ENCODE measurements at regions not wholly inside any gene's neighbourhood (a gene's known extent, or its start where the extent isn't known, plus 50 kb on each side); places are given as distances from the start of the nearest gene placed in this dataset.

DNA sequence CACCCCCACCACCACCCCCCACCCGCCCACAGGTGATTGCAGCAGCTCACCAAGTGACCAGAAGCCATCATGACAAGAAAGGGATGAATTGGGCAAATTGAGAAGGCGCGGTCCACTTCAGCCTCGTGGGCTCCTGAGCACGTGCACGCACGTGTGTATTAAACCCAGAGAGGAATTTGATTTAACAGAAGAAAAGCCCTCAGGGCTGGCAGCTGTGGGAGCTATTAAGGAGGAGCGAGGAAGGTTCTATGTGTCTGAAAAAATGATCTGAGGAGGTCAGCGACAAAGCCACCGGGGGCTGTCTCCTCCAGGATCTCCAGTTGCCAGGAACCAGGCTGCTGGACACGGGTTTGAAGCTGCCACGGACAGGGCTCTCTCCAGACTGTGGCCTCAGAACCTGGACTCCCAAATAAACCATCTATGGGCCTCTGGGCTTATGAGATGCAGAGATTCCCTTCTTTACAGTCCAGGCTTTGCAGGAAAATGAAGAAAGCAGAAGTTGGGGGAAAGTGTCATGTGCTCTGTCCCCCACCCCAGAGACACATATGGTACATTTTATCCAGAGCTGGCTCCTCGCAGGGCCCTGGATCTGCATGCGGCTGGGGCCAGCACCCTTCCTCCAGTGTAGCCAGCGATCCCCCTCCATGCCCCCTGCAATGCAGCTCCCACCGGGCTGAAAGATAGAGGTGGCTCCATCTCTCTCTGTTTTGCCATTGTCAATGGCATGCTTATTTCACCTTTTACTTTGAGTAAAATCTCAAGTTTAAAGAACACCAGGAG is 219.7 kb upstream of the RPL38 start:
- no peak overlapping the region for H3K27ac Mint-ChIP-seq (ENCODE audit: low read depth, unreplicated experiment)
- H3K27me3 Mint-ChIP-seq (ENCODE audit: insufficient read depth, unreplicated experiment) = peaks cover 46% of the 10 kb centered on the region
- no peak for DNase-seq (ENCODE audit: unreplicated experiment)
- POLR2A ChIA-PET = no interaction called here
- intact Hi-C loops (cut with micrococcal nuclease) = no loop called here
- no TSS peak for BruUV-seq (replicated peaks)
- no peak for TF ChIP-seq CTCF (IDR thresholded peaks at IDR 0.05; ENCODE audit: unreplicated experiment)
- peaks cover 7% of the 10 kb centered on the region for H3K36me3 Mint-ChIP-seq (ENCODE audit: insufficient read depth, unreplicated experiment)
- H3K9me3 Mint-ChIP-seq (ENCODE audit: unreplicated experiment) = no peaks in the 10 kb centered on the region
- CTCF ChIA-PET = no interaction called here
- H3K4me3 Mint-ChIP-seq (ENCODE audit: unreplicated experiment) = no peak overlapping the region
- H3K4me1 Mint-ChIP-seq (ENCODE audit: insufficient read depth, unreplicated experiment) = no peaks in the 10 kb centered on the region

DNA sequence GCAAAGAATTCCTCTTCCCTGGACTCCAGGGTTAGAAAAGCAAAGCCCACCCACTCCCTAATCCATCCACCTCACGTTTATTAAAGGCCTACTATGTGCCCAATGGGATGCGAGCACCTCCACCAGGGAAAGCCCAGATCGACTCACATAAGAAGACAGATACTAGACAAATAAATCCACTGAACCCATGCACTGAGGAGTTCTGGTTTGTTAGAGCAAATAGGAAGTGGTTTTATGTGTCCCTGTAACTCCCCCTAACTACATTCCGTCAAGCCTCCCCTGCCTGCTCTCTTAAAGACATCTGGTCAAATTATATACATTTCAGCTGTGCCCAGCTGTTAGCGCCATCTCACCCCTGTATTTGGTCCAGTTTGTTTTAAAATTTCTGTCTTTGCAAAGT is 218.5 kb upstream of the RPL38 start:
- Mint-ChIP-seq H3K36me3 (ENCODE audit: insufficient read depth, unreplicated experiment) (peaks cover 3% of the 10 kb centered on the region), H3K9me3 (ENCODE audit: unreplicated experiment) (no peaks in the 10 kb centered on the region), H3K4me3 (ENCODE audit: unreplicated experiment) (no peak overlapping the region), H3K4me1 (ENCODE audit: insufficient read depth, unreplicated experiment) (no peaks in the 10 kb centered on the region), H3K27me3 (ENCODE audit: insufficient read depth, unreplicated experiment) (peaks cover 37% of the 10 kb centered on the region), H3K27ac (ENCODE audit: low read depth, unreplicated experiment) (no peak overlapping the region)
- ChIA-PET CTCF (interaction anchor here (0.7 kb wide), 1 partner anchor 275 kb away, joined by 3 read pairs; no protein-coding TSS in a partner anchor), POLR2A (no interaction called here)
- BruUV-seq (replicated peaks) = no TSS peak
- DNase-seq (ENCODE audit: unreplicated experiment) = no peak
- TF ChIP-seq CTCF (IDR thresholded peaks at IDR 0.05; ENCODE audit: unreplicated experiment) = no peak
- intact Hi-C loops (cut with micrococcal nuclease) = no loop called here

GRCh38 chr17:73985466-73986015 is 217.9 kb upstream of the RPL38 start:
- no peak for TF ChIP-seq CTCF (IDR thresholded peaks at IDR 0.05; ENCODE audit: unreplicated experiment)
- Mint-ChIP-seq H3K4me3 (ENCODE audit: unreplicated experiment) (no peak overlapping the region), H3K4me1 (ENCODE audit: insufficient read depth, unreplicated experiment) (no peaks in the 10 kb centered on the region), H3K36me3 (ENCODE audit: insufficient read depth, unreplicated experiment) (no peaks in the 10 kb centered on the region), H3K9me3 (ENCODE audit: unreplicated experiment) (no peaks in the 10 kb centered on the region), H3K27me3 (ENCODE audit: insufficient read depth, unreplicated experiment) (peaks cover 31% of the 10 kb centered on the region), H3K27ac (ENCODE audit: low read depth, unreplicated experiment) (no peak overlapping the region)
- ChIA-PET POLR2A (no interaction called here), CTCF (interaction anchor here (0.7 kb wide), 1 partner anchor 276 kb away, joined by 3 read pairs; no protein-coding TSS in a partner anchor)
- no TSS peak for BruUV-seq (replicated peaks)
- intact Hi-C loops (cut with micrococcal nuclease) = no loop called here
- no peak for DNase-seq (ENCODE audit: unreplicated experiment)

GRCh38 chr17:73986641-73987177 is 216.8 kb upstream of the RPL38 start:
- intact Hi-C loops (cut with micrococcal nuclease) = no loop called here
- POLR2A ChIA-PET = no interaction called here
- Mint-ChIP-seq H3K9me3 (ENCODE audit: unreplicated experiment) (no peaks in the 10 kb centered on the region), H3K27ac (ENCODE audit: low read depth, unreplicated experiment) (no peak overlapping the region), H3K36me3 (ENCODE audit: insufficient read depth, unreplicated experiment) (no peaks in the 10 kb centered on the region), H3K4me3 (ENCODE audit: unreplicated experiment) (no peak overlapping the region), H3K27me3 (ENCODE audit: insufficient read depth, unreplicated experiment) (peaks cover 19% of the 10 kb centered on the region), H3K4me1 (ENCODE audit: insufficient read depth, unreplicated experiment) (no peaks in the 10 kb centered on the region)
- CTCF ChIA-PET = no interaction called here
- TF ChIP-seq CTCF (IDR thresholded peaks at IDR 0.05; ENCODE audit: unreplicated experiment) = no peak
- no TSS peak for BruUV-seq (replicated peaks)
- DNase-seq (ENCODE audit: unreplicated experiment) = no peak
